Ishikawa (cell line): ENCODE measurements at regions not wholly inside any gene's neighbourhood (a gene's known extent, or its start where the extent isn't known, plus 50 kb on each side); places are given as distances from the start of the nearest gene placed in this dataset.

Experiments used
- CREB1 ChIP-seq: IDR thresholded peaks from 2 replicates; pipeline ENCODE4 v1.6.1; 2012; ENCODE audit warnings: low read depth
- EP300 ChIP-seq: IDR thresholded peaks from 2 replicates; pipeline ENCODE4 v1.6.1; 2012; ENCODE audit warnings: borderline replicate concordance
- FOXM1 ChIP-seq: IDR thresholded peaks from 2 replicates; pipeline ENCODE4 v1.6.1; 2012; ENCODE audit warnings: low read depth, borderline replicate concordance
- MAX ChIP-seq: IDR thresholded peaks from 2 replicates; pipeline ENCODE4 v1.6.1; 2012
- NFIC ChIP-seq: IDR thresholded peaks from 2 replicates; pipeline ENCODE4 v1.6.1; 2012
- RAD21 ChIP-seq: IDR thresholded peaks from 2 replicates; pipeline ENCODE4 v1.6.1; 2012; ENCODE audit warnings: low read depth
- REST ChIP-seq: IDR thresholded peaks from 2 replicates; pipeline ENCODE4 v1.6.1; 2012; ENCODE audit warnings: low read depth, mild to moderate bottlenecking
- TCF12 ChIP-seq: IDR thresholded peaks from 2 replicates; pipeline ENCODE4 v1.6.1; 2012; ENCODE audit warnings: low read depth
- TEAD4 ChIP-seq: IDR thresholded peaks from 2 replicates; pipeline ENCODE4 v1.6.1; 2012
- TF ChIP-seq, protein P1 (sequence below): IDR thresholded peaks from 2 replicates; pipeline ENCODE4 v1.6.1; 2012

GRCh38 chr16:87221633-87222032 lies 95.6 kb downstream of the C16orf95 start:
- TF ChIP-seq MAX (no peak), RAD21 (no peak), TCF12 (no peak), FOXM1 (no peak), TEAD4 (no peak), CREB1 (no peak), EP300 (no peak), NFIC (no peak), REST (no peak)
- TF ChIP-seq, protein P1, sequence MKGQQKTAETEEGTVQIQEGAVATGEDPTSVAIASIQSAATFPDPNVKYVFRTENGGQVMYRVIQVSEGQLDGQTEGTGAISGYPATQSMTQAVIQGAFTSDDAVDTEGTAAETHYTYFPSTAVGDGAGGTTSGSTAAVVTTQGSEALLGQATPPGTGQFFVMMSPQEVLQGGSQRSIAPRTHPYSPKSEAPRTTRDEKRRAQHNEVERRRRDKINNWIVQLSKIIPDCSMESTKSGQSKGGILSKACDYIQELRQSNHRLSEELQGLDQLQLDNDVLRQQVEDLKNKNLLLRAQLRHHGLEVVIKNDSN, result no peak
